ENCODE measurements at regions not wholly inside any gene's neighbourhood (a gene's known extent, or its start where the extent isn't known, plus 50 kb on each side); places are given as distances from the start of the nearest gene placed in this dataset.

DNA sequence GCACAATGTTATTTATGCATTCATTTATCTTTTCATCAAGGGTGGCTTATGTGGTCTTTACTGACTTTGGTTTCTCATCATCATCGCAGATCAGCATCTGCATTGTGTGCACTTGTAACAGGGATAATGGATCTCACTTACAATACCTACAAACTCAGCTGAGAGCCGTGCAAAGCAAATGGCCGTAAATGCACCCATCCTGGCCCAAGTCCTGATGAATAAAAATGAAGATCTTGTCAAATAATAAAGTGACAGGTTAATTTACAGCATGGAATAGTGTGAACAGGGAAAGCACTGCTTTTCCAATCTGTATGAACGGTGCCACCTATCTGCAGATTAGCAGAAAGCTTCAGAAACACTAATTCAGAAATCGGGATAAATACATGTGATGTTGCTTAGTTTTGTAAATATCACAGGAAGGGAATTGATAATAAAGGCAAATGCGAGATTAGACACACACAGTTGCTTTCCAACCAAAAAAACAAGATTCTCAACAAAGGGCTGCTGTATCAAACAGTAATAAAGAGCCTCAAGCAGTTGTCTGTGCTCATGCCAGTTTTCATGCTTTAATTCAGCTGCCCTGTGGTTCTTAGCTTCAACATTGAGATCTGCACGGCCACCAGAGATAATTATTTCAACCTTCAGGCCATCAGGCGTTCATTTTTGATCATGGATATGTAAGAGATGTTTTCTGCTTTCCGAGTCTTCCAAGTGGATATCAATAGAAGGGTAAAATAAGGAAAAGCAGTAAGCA lies 153.4 kb upstream of the POU5F2 start:
- Histone ChIP-seq H2AFZ (ENCODE audit: low read depth, low read length) (no peak overlapping the region), H3K9me3 (replicated peaks; ENCODE audit: control insufficient read depth, insufficient read depth, low read length) (no peaks in the 10 kb centered on the region), H3K36me3 (ENCODE audit: control insufficient read depth in 2 of 2, extremely low read depth in 1 of 2, insufficient read depth in 2 of 2, low read length in 2 of 2) (no peaks in the 10 kb centered on the region), H3K9ac (replicated peaks; ENCODE audit: extremely low read depth, insufficient read depth, low read length) (no peak overlapping the region), H3K4me1 (ENCODE audit: control insufficient read depth, extremely low read depth, insufficient read depth, low read length) (no peaks in the 10 kb centered on the region), H3K4me2 (ENCODE audit: insufficient read depth, low read length) (no peak overlapping the region), H3K79me2 (ENCODE audit: control insufficient read depth, insufficient read depth, low read length) (no peaks in the 10 kb centered on the region), H3K27me3 (ENCODE audit: control insufficient read depth in 2 of 2, insufficient read depth in 2 of 2, low read length in 2 of 2) (no peaks in the 10 kb centered on the region), H3K9me1 (replicated peaks; ENCODE audit: control insufficient read depth, extremely low read depth, insufficient read depth, low read length) (no peaks in the 10 kb centered on the region), H4K20me1 (replicated peaks; ENCODE audit: control insufficient read depth, extremely low read depth, insufficient read depth, low read length) (no peaks in the 10 kb centered on the region), H3K27ac (ENCODE audit: insufficient read depth, low read depth, low read length) (no peak overlapping the region), H3K4me3 (replicated peaks in 1 of 3; ENCODE audit: insufficient read depth in 1 of 3, low read depth in 1 of 3, low read length in 3 of 3) (no peak overlapping the region)
- TF ChIP-seq FOS (IDR thresholded peaks at IDR 0.05; ENCODE audit: borderline replicate concordance, insufficient read depth, low read length) (no peak), CTCF (IDR thresholded peaks at IDR 0.05; ENCODE audit: extremely low read depth in 1 of 2, insufficient read depth in 1 of 2, low read depth in 1 of 2, low read length in 2 of 2) (peak; percentile 30 to 44)
- dilution Hi-C loops (cut with MboI; ENCODE audit: extremely low pct_ligation_motif_present, low sequenced_read_pairs): no loop called here
- FAIRE-seq (no peak), DNase-seq (ENCODE audit: low read depth, low spot score) (peak; percentile 21)
- BruUV-seq (replicated peaks): no TSS peak
- intact Hi-C loops (cut with micrococcal nuclease): loop anchor here (5.0 kb wide), 1 partner anchor 287 kb away; no protein-coding TSS in a partner anchor
- ChIA-PET CTCF (interaction anchor here (0.6 to 2.2 kb wide), 24 partner anchors 8 to 1967 kb away, joined by 3 to 16 read pairs (median 5); no protein-coding TSS in a partner anchor), POLR2A (no interaction called here)

GRCh38 chr5:93893075-93893474 lies 151.7 kb upstream of the POU5F2 start:
- Histone ChIP-seq H3K27ac (ENCODE audit: insufficient read depth, low read depth, low read length) (no peak overlapping the region), H3K4me1 (ENCODE audit: control insufficient read depth, extremely low read depth, insufficient read depth, low read length) (no peaks in the 10 kb centered on the region), H4K20me1 (replicated peaks; ENCODE audit: control insufficient read depth, extremely low read depth, insufficient read depth, low read length) (no peaks in the 10 kb centered on the region), H3K36me3 (ENCODE audit: control insufficient read depth in 2 of 2, extremely low read depth in 1 of 2, insufficient read depth in 2 of 2, low read length in 2 of 2) (no peaks in the 10 kb centered on the region), H3K4me3 (replicated peaks in 1 of 3; ENCODE audit: insufficient read depth in 1 of 3, low read depth in 1 of 3, low read length in 3 of 3) (no peak overlapping the region), H2AFZ (ENCODE audit: low read depth, low read length) (no peak overlapping the region), H3K4me2 (ENCODE audit: insufficient read depth, low read length) (no peak overlapping the region), H3K9me1 (replicated peaks; ENCODE audit: control insufficient read depth, extremely low read depth, insufficient read depth, low read length) (no peaks in the 10 kb centered on the region), H3K79me2 (ENCODE audit: control insufficient read depth, insufficient read depth, low read length) (no peaks in the 10 kb centered on the region), H3K9me3 (replicated peaks; ENCODE audit: control insufficient read depth, insufficient read depth, low read length) (no peaks in the 10 kb centered on the region), H3K9ac (replicated peaks; ENCODE audit: extremely low read depth, insufficient read depth, low read length) (no peak overlapping the region), H3K27me3 (ENCODE audit: control insufficient read depth in 2 of 2, insufficient read depth in 2 of 2, low read length in 2 of 2) (no peaks in the 10 kb centered on the region)
- dilution Hi-C loops (cut with MboI; ENCODE audit: extremely low pct_ligation_motif_present, low sequenced_read_pairs) (no loop called here), intact Hi-C loops (cut with micrococcal nuclease) (loop anchor here (5.0 kb wide), 1 partner anchor 286 kb away; no protein-coding TSS in a partner anchor)
- no TSS peak for BruUV-seq (replicated peaks)
- DNase-seq (ENCODE audit: low read depth, low spot score) (no peak), FAIRE-seq (no peak)
- POLR2A ChIA-PET: no interaction called here
- no peak for TF ChIP-seq JUN (IDR thresholded peaks at IDR 0.05; ENCODE audit: borderline replicate concordance, insufficient read depth, insufficient read length, low read depth)
- CTCF ChIA-PET: interaction anchor here (2.2 kb wide), 2 partner anchors 18 to 285 kb away, joined by 9 to 11 read pairs; no protein-coding TSS in a partner anchor

Data from endothelial cell of umbilical vein (primary cell).